ENCODE measurements at regions not wholly inside any gene's neighbourhood (a gene's known extent, or its start where the extent isn't known, plus 50 kb on each side); places are given as distances from the start of the nearest gene placed in this dataset.

GRCh38 chr5:60444661-60445360 is 255.2 kb downstream of the DEPDC1B start:
- ChIA-PET RAD21 (ENCODE audit: unreplicated experiment) (no interaction called here), CTCF (interaction anchor here (0.7 kb wide), 1 partner anchor 236 kb away, joined by 3 read pairs; no protein-coding TSS in a partner anchor), POLR2A (no interaction called here), SMC1A (ENCODE audit: uncharacterized antibody, unreplicated experiment) (interaction anchor here (0.8 to 1.8 kb wide), 2 partner anchors 8 kb away, joined by 6 to 7 read pairs; no protein-coding TSS in a partner anchor)
- no peak for ATAC-seq
- Histone ChIP-seq H3K27ac (ENCODE audit: control insufficient read depth, insufficient read depth) (no peak overlapping the region), H3K9ac (ENCODE audit: control insufficient read depth, insufficient read depth, low read length) (no peak overlapping the region), H3K27me3 (replicated peaks in 1 of 2; ENCODE audit: control insufficient read depth in 2 of 2, insufficient read depth in 2 of 2, low read length in 1 of 2) (no peaks in the 10 kb centered on the region), H4K20me1 (ENCODE audit: control insufficient read depth, insufficient read depth) (no peaks in the 10 kb centered on the region), H3K36me3 (ENCODE audit: control insufficient read depth in 2 of 2, insufficient read depth in 2 of 2, low read length in 1 of 2) (no peaks in the 10 kb centered on the region), H2AFZ (ENCODE audit: control insufficient read depth, low read depth, low read length) (no peak overlapping the region), H3K4me1 (ENCODE audit: control insufficient read depth, insufficient read depth, low read length) (no peaks in the 10 kb centered on the region), H3K4me2 (ENCODE audit: control insufficient read depth, insufficient read depth) (no peak overlapping the region), H3K9me3 (replicated peaks; ENCODE audit: control insufficient read depth, insufficient read depth, low read length) (no peaks in the 10 kb centered on the region), H3K79me2 (ENCODE audit: control insufficient read depth, insufficient read depth, low read length) (no peaks in the 10 kb centered on the region), H3K4me3 (no peak overlapping the region)
- BruUV-seq (replicated peaks), result no TSS peak
- DNase-seq (ENCODE audit: low read depth, low spot score), result no peak
- no peak for FAIRE-seq
- WGBS (ENCODE audit: insufficient coverage, insufficient replicate concordance, low lambda C conversion rate, missing lambda C conversion rate), result 47% methylated on average over 5 of the region's 5 CpGs
- in situ Hi-C loops (cut with MboI), result no loop called here
- intact Hi-C loops (cut with micrococcal nuclease; ENCODE audit: unreplicated experiment), result no loop called here
- TF ChIP-seq MEF2B (IDR thresholded peaks at IDR 0.05; ENCODE audit: partially characterized antibody, poor library complexity, severe bottlenecking), result no peak
- TF ChIP-seq E2F8 (IDR thresholded peaks at IDR 0.05; ENCODE audit: low read depth, partially characterized antibody), result no peak
- TF ChIP-seq DPF2 (IDR thresholded peaks at IDR 0.05), result no peak
- TF ChIP-seq NKRF (conservative IDR thresholded peaks at IDR 0.05), result no peak
- no peak for TF ChIP-seq ZNF274 (IDR thresholded peaks at IDR 0.05; ENCODE audit: insufficient read depth, insufficient read length)
- TF ChIP-seq MYB (IDR thresholded peaks at IDR 0.05; ENCODE audit: borderline replicate concordance, low read depth, low read length), result no peak
- TF ChIP-seq JUND (IDR thresholded peaks at IDR 0.05; ENCODE audit: low read depth, low read length), result no peak
- no peak for TF ChIP-seq MYC (IDR thresholded peaks at IDR 0.05; ENCODE audit: insufficient read depth, insufficient read length, insufficient replicate concordance, low read length, severe bottlenecking)
- no peak for TF ChIP-seq SMARCA5 (IDR thresholded peaks at IDR 0.05)
- TF ChIP-seq CHD1 (IDR thresholded peaks at IDR 0.05; ENCODE audit: low read depth, low read length), result no peak
- TF ChIP-seq NR2C1 (IDR thresholded peaks at IDR 0.05), result no peak
- no peak for TF ChIP-seq NRF1 (conservative IDR thresholded peaks at IDR 0.05; ENCODE audit: low read depth, low read length)
- TF ChIP-seq EZH2 (IDR thresholded peaks at IDR 0.05; ENCODE audit: borderline replicate concordance, control insufficient read depth, low read depth, low read length), result no peak
- no peak for TF ChIP-seq HDGF (IDR thresholded peaks at IDR 0.05)
- TF ChIP-seq RB1 (IDR thresholded peaks at IDR 0.05; ENCODE audit: borderline replicate concordance), result no peak
- no peak for TF ChIP-seq ZBTB33 (IDR thresholded peaks at IDR 0.05)
- TF ChIP-seq MTA2 (IDR thresholded peaks at IDR 0.05; ENCODE audit: low read depth), result no peak
